Lung (tissue), 11 donors: ENCODE measurements at regions not wholly inside any gene's neighbourhood (a gene's known extent, or its start where the extent isn't known, plus 50 kb on each side); places are given as distances from the start of the nearest gene placed in this dataset.

Experiments
- ATAC-seq: fragments of 200-7000 bp; cut with Tn5 transposase; one replicate; pipeline ENCODE4 v1.9.1; 2020; ENCODE audit warnings: moderate number of reproducible peaks; ENCODE audit not compliant: insufficient read depth, low FRiP score
- DNase-seq, 3 donors: peaks; one replicate each; pipeline ENCODE4 v3.0.0-alpha.2; 2013 to 2017
- H3K27ac ChIP-seq, 2 donors: one replicate each; pipeline ENCODE4 v1.5.1; 2013; ENCODE audit warnings: mild to moderate bottlenecking in 2 of 2, moderate library complexity in 2 of 2, control low read depth in 1 of 2, inconsistent platforms in 1 of 2, low read depth in 1 of 2, low read length in 1 of 2
- H3K27me3 ChIP-seq, 3 donors: one replicate each; pipeline ENCODE4 v1.5.1; 2013; ENCODE audit warnings: low read length in 2 of 3; ENCODE audit not compliant: control insufficient read depth in 3 of 3, insufficient read depth in 3 of 3
- H3K36me3 ChIP-seq, 4 donors: one replicate each; pipeline ENCODE4 v1.5.1; 2013; ENCODE audit warnings: low read length in 4 of 4, mild to moderate bottlenecking in 1 of 4, moderate library complexity in 1 of 4; ENCODE audit not compliant: control insufficient read depth in 4 of 4, insufficient read depth in 4 of 4
- H3K4me1 ChIP-seq, 5 donors: one replicate each; pipeline ENCODE4 v1.5.1; 2013; ENCODE audit warnings: low read length in 5 of 5, mild to moderate bottlenecking in 2 of 5, moderate library complexity in 1 of 5; ENCODE audit not compliant: control insufficient read depth in 5 of 5, insufficient read depth in 5 of 5
- H3K4me3 ChIP-seq: one replicate; pipeline ENCODE4 v1.5.1; 2013; ENCODE audit warnings: mild to moderate bottlenecking, control low read depth, moderate library complexity
- H3K9ac ChIP-seq, 2 donors: one replicate each; pipeline ENCODE4 v1.5.1; 2013; ENCODE audit warnings: low read length in 2 of 2, control low read depth in 1 of 2; ENCODE audit not compliant: insufficient read depth in 1 of 2
- H3K9me3 ChIP-seq, 4 donors: one replicate each; pipeline ENCODE4 v1.5.1; 2013; ENCODE audit warnings: low read length in 3 of 4, mild to moderate bottlenecking in 1 of 4, moderate library complexity in 1 of 4; ENCODE audit not compliant: control insufficient read depth in 4 of 4, insufficient read depth in 3 of 4
- WGBS, 2 donors: extraction: QIAGEN DNeasy Blood & Tissue Kit; methylation state at CpG; one replicate each; pipeline ENCODE4 v1.1.7; 2013; 5-methylcytosine and 5-hydroxymethylcytosine counted together
- TF ChIP-seq, protein P1 (sequence below): IDR thresholded peaks from 2 replicates; pipeline ENCODE4 v1.5.1; 2012; ENCODE audit warnings: mild to moderate bottlenecking; ENCODE audit errors: control extremely low read depth, extremely low read depth
- donor health status: control.
- donor health status: control.
- donor health status: Bipolar disorder and iron deficiency.
- donor health status: healthy.
- donor health status: DM: yes; HTN: yes; CAD: no.

- TF ChIP-seq, protein P1, sequence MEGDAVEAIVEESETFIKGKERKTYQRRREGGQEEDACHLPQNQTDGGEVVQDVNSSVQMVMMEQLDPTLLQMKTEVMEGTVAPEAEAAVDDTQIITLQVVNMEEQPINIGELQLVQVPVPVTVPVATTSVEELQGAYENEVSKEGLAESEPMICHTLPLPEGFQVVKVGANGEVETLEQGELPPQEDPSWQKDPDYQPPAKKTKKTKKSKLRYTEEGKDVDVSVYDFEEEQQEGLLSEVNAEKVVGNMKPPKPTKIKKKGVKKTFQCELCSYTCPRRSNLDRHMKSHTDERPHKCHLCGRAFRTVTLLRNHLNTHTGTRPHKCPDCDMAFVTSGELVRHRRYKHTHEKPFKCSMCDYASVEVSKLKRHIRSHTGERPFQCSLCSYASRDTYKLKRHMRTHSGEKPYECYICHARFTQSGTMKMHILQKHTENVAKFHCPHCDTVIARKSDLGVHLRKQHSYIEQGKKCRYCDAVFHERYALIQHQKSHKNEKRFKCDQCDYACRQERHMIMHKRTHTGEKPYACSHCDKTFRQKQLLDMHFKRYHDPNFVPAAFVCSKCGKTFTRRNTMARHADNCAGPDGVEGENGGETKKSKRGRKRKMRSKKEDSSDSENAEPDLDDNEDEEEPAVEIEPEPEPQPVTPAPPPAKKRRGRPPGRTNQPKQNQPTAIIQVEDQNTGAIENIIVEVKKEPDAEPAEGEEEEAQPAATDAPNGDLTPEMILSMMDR: no peak
- no peaks in the 10 kb centered on the region for H3K4me1 ChIP-seq
- H3K36me3 ChIP-seq: no peaks in the 10 kb centered on the region
- no peak for ATAC-seq
- peaks cover 0 to 6% (median 0%) of the 10 kb centered on the region in 4 donors for H3K9me3 ChIP-seq
- no peak overlapping the region for H3K4me3 ChIP-seq
- H3K27me3 ChIP-seq: no peaks in the 10 kb centered on the region
- H3K9ac ChIP-seq: no peak overlapping the region
- 74 to 83% methylated on average over 13 of the region's 13 CpGs for WGBS, 2 donors
- DNase-seq: no peak
- no peak overlapping the region for H3K27ac ChIP-seq
These were observed 75.1 kb downstream of the FOXL1 start for GRCh38 chr16:86653285-86654006.

DNA sequence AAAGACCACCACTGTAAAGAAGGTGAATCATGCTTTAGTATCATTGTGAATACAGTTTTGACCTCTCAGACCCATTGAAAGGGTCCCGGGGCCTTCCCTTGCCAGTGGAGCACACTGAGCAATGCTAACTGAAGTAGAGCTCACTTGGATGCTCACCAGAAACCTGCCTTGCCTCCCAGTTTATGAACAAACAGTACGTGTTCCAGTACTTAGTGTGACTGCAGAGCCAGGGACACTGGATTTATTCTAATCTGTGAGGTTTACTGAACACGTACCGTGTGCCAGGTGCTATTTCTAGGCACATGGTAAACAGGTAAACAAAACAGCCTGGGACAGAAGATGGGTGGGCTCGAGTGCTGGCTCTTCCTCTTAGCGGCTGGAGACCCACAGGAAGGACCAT, 79.6 kb downstream of the FOXL1 start:
- no peak for DNase-seq
- Histone ChIP-seq H3K9me3 (peaks cover 0 to 2% (median 0%) of the 10 kb centered on the region in 4 donors), H3K9ac (no peak overlapping the region), H3K36me3 (no peaks in the 10 kb centered on the region), H3K4me1 (peaks cover 0 to 5% (median 0%) of the 10 kb centered on the region in 5 donors), H3K4me3 (no peak overlapping the region), H3K27ac (no peak overlapping the region), H3K27me3 (no peaks in the 10 kb centered on the region)
- ATAC-seq: no peak
- WGBS, 2 donors: 70 to 74% methylated on average over 6 of the region's 6 CpGs
- TF ChIP-seq, protein P1: no peak

DNA sequence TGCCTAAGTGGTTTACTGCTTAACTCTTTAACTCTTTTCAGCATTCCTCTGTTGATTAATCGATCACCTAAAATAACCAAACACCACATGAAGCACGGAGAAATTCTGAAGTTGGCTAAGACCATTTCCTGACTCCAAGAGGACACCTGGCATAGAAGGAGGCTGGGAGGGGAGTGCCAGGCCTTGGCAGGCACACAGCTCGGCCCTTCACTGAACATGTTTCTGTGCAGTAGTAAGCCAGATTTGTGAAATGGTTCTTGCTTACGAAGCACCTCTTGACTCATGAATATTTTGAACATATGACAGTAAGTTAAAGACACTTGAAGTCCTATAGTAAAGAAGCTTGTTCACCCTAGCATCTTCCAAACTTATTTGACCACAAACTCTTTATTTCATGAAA, 82.3 kb downstream of the FOXL1 start:
- Histone ChIP-seq H3K27ac (no peak overlapping the region), H3K36me3 (no peaks in the 10 kb centered on the region), H3K9ac (no peak overlapping the region), H3K27me3 (no peaks in the 10 kb centered on the region), H3K4me1 (peaks cover 0 to 10% (median 0%) of the 10 kb centered on the region in 5 donors), H3K4me3 (no peak overlapping the region), H3K9me3 (peaks cover 0 to 9% (median 0%) of the 10 kb centered on the region in 4 donors)
- DNase-seq (no peak), ATAC-seq (no peak)
- TF ChIP-seq, protein P1: no peak
- 75 to 82% methylated on average over 4 of the region's 4 CpGs for WGBS, 2 donors
